Testis (tissue), 2 donors: ENCODE measurements at regions not wholly inside any gene's neighbourhood (a gene's known extent, or its start where the extent isn't known, plus 50 kb on each side); places are given as distances from the start of the nearest gene placed in this dataset.
"Not testable (repeated sequence)": the region's sequence is repeated elsewhere in the genome, so short reads cannot be mapped to it uniquely, and the experiment has no call there.

Experiments used
- POLR2A ChIP-seq: fragments of 450-650 bp; IDR thresholded peaks from one replicate; pipeline ENCODE4 v1.6.1; 2017; ENCODE audit warnings: antibody characterized with exemption, mild to moderate bottlenecking, moderate library complexity
- TF ChIP-seq, protein P1 (sequence below), 3 experiments: fragments of 450-650 bp in 2 of 3; fragments of 200-600 bp in 1 of 3; sonication (generic) in 1 of 3; IDR thresholded peaks; one replicate each; pipeline ENCODE4 v1.5.1; 2016 to 2019; ENCODE audit warnings: antibody characterized with exemption in 3 of 3, mild to moderate bottlenecking in 2 of 3, moderate library complexity in 1 of 3

DNA sequence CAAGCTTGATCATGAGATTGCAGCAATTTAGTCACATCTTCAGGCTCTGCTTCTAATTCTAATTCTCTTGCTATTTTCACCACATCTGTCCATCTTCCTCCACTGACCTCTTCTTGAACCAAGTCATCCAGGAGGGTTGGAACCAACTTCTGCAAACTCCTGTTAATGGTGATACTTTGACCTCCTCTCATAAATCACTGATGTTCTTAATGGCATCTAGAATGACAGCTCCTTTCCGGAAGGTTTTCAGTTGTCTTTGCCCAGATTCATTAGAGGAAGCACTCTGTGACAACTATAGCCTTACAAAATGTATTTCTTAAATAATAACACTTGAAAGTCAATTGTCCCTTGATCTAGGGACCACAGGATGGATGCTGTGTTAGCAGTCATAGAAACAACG is 136.2 kb downstream of the IGLL1 start:
- TF ChIP-seq, protein P1, sequence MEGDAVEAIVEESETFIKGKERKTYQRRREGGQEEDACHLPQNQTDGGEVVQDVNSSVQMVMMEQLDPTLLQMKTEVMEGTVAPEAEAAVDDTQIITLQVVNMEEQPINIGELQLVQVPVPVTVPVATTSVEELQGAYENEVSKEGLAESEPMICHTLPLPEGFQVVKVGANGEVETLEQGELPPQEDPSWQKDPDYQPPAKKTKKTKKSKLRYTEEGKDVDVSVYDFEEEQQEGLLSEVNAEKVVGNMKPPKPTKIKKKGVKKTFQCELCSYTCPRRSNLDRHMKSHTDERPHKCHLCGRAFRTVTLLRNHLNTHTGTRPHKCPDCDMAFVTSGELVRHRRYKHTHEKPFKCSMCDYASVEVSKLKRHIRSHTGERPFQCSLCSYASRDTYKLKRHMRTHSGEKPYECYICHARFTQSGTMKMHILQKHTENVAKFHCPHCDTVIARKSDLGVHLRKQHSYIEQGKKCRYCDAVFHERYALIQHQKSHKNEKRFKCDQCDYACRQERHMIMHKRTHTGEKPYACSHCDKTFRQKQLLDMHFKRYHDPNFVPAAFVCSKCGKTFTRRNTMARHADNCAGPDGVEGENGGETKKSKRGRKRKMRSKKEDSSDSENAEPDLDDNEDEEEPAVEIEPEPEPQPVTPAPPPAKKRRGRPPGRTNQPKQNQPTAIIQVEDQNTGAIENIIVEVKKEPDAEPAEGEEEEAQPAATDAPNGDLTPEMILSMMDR (IDR thresholded peaks at IDR 0.05), result not testable (repeated sequence)
- TF ChIP-seq POLR2A, result not testable (repeated sequence)
